C4-2B (cell line): ENCODE measurements at regions not wholly inside any gene's neighbourhood (a gene's known extent, or its start where the extent isn't known, plus 50 kb on each side); places are given as distances from the start of the nearest gene placed in this dataset.

Source experiments
- CTCF ChIP-seq: fragments of 450-650 bp; conservative IDR thresholded peaks from 2 replicates; pipeline ENCODE4 v1.5.1; 2017; ENCODE audit warnings: mild to moderate bottlenecking
- ZFX ChIP-seq: fragments of 450-650 bp; IDR thresholded peaks from 2 replicates; pipeline ENCODE4 v1.6.1; 2017

- no peak for TF ChIP-seq CTCF
- TF ChIP-seq ZFX = no peak
Measured at GRCh38 chr5:159814222-159814621, 102.1 kb upstream of the ADRA1B start.
